ENCODE measurements at regions not wholly inside any gene's neighbourhood (a gene's known extent, or its start where the extent isn't known, plus 50 kb on each side); places are given as distances from the start of the nearest gene placed in this dataset.
A peak's percentile ranks its signal among the peaks of the same experiment; 100 is the strongest.

GRCh38 chr5:38707352-38708210 lies 138.2 kb upstream of the OSMR start:
- no peaks in the 10 kb centered on the region for H3K9me3 ChIP-seq (replicated peaks)
- no peak overlapping the region for H3K4me3 ChIP-seq
- no peak for DNase-seq (ENCODE audit: low read depth in 1 of 2, low spot score in 2 of 2)
- no peak overlapping the region for H3K27ac ChIP-seq
- H3K4me1 ChIP-seq (replicated peaks): no peaks in the 10 kb centered on the region
- H3K27me3 ChIP-seq (replicated peaks): no peaks in the 10 kb centered on the region
- no peaks in the 10 kb centered on the region for H3K36me3 ChIP-seq

- Histone ChIP-seq H3K36me3 (no peaks in the 10 kb centered on the region), H3K27me3 (replicated peaks) (no peaks in the 10 kb centered on the region), H3K9me3 (replicated peaks) (no peaks in the 10 kb centered on the region), H3K27ac (no peak overlapping the region), H3K4me3 (no peak overlapping the region), H3K4me1 (replicated peaks) (no peaks in the 10 kb centered on the region)
- no peak for DNase-seq (ENCODE audit: low read depth in 1 of 2, low spot score in 2 of 2)
Observed at GRCh38 chr5:38709678-38710306, 136.0 kb upstream of the OSMR start.

GRCh38 chr5:38710627-38711026 lies 135.2 kb upstream of the OSMR start:
- Histone ChIP-seq H3K27ac (no peak overlapping the region), H3K36me3 (no peaks in the 10 kb centered on the region), H3K27me3 (replicated peaks) (no peaks in the 10 kb centered on the region), H3K4me1 (replicated peaks) (no peaks in the 10 kb centered on the region), H3K4me3 (no peak overlapping the region), H3K9me3 (replicated peaks) (no peaks in the 10 kb centered on the region)
- no peak for DNase-seq (ENCODE audit: low read depth in 1 of 2, low spot score in 2 of 2)

- DNase-seq (ENCODE audit: low read depth in 1 of 2, low spot score in 2 of 2): no peak
- Histone ChIP-seq H3K36me3 (no peaks in the 10 kb centered on the region), H3K4me1 (replicated peaks) (no peaks in the 10 kb centered on the region), H3K9me3 (replicated peaks) (no peaks in the 10 kb centered on the region), H3K27ac (no peak overlapping the region), H3K27me3 (replicated peaks) (no peaks in the 10 kb centered on the region), H3K4me3 (no peak overlapping the region)
Observed at GRCh38 chr5:38712391-38712790, 133.4 kb upstream of the OSMR start.

GRCh38 chr5:38714240-38714639 lies 131.6 kb upstream of the OSMR start:
- Histone ChIP-seq H3K4me1 (replicated peaks) (peaks cover 2% of the 10 kb centered on the region), H3K36me3 (no peaks in the 10 kb centered on the region), H3K4me3 (no peak overlapping the region), H3K27me3 (replicated peaks) (no peaks in the 10 kb centered on the region), H3K9me3 (replicated peaks) (no peaks in the 10 kb centered on the region), H3K27ac (no peak overlapping the region)
- no peak for DNase-seq (ENCODE audit: low read depth in 1 of 2, low spot score in 2 of 2)

GRCh38 chr5:38714703-38715355 lies 131.0 kb upstream of the OSMR start:
- no peaks in the 10 kb centered on the region for H3K36me3 ChIP-seq
- peaks cover 8% of the 10 kb centered on the region for H3K4me1 ChIP-seq (replicated peaks)
- no peak overlapping the region for H3K4me3 ChIP-seq
- H3K27me3 ChIP-seq (replicated peaks): no peaks in the 10 kb centered on the region
- DNase-seq (ENCODE audit: low read depth in 1 of 2, low spot score in 2 of 2): no peak
- H3K27ac ChIP-seq: no peak overlapping the region
- no peaks in the 10 kb centered on the region for H3K9me3 ChIP-seq (replicated peaks)

GRCh38 chr5:38715696-38716095 lies 130.1 kb upstream of the OSMR start:
- Histone ChIP-seq H3K36me3 (no peaks in the 10 kb centered on the region), H3K9me3 (replicated peaks) (no peaks in the 10 kb centered on the region), H3K27me3 (replicated peaks) (no peaks in the 10 kb centered on the region), H3K4me1 (replicated peaks) (peaks cover 17% of the 10 kb centered on the region), H3K27ac (no peak overlapping the region), H3K4me3 (no peak overlapping the region)
- no peak for DNase-seq (ENCODE audit: low read depth in 1 of 2, low spot score in 2 of 2)

GRCh38 chr5:38716516-38716915 lies 129.3 kb upstream of the OSMR start:
- Histone ChIP-seq H3K27ac (no peak overlapping the region), H3K4me3 (no peak overlapping the region), H3K36me3 (no peaks in the 10 kb centered on the region), H3K4me1 (replicated peaks) (peaks cover 17% of the 10 kb centered on the region), H3K27me3 (replicated peaks) (no peaks in the 10 kb centered on the region), H3K9me3 (replicated peaks) (no peaks in the 10 kb centered on the region)
- DNase-seq (ENCODE audit: low read depth in 1 of 2, low spot score in 2 of 2): no peak

- Histone ChIP-seq H3K4me1 (replicated peaks) (peaks cover 26% of the 10 kb centered on the region), H3K4me3 (no peak overlapping the region), H3K9me3 (replicated peaks) (no peaks in the 10 kb centered on the region), H3K27me3 (replicated peaks) (no peaks in the 10 kb centered on the region), H3K36me3 (no peaks in the 10 kb centered on the region), H3K27ac (peak overlapping the region; percentile 80)
- no peak for DNase-seq (ENCODE audit: low read depth in 1 of 2, low spot score in 2 of 2)
Observed at GRCh38 chr5:38718771-38719391, 126.9 kb upstream of the OSMR start.

- H3K9me3 ChIP-seq (replicated peaks): no peaks in the 10 kb centered on the region
- H3K4me1 ChIP-seq (replicated peaks): peaks cover 31% of the 10 kb centered on the region
- no peak overlapping the region for H3K4me3 ChIP-seq
- no peaks in the 10 kb centered on the region for H3K36me3 ChIP-seq
- no peak for DNase-seq (ENCODE audit: low read depth in 1 of 2, low spot score in 2 of 2)
- H3K27me3 ChIP-seq (replicated peaks): no peaks in the 10 kb centered on the region
- peak overlapping the region; percentile 80 for H3K27ac ChIP-seq
Observed at GRCh38 chr5:38719403-38719802, 126.4 kb upstream of the OSMR start.

- peak; percentile 54 to 77 for DNase-seq (ENCODE audit: low read depth in 1 of 2, low spot score in 2 of 2)
- H3K4me1 ChIP-seq (replicated peaks): peaks cover 36% of the 10 kb centered on the region
- H3K9me3 ChIP-seq (replicated peaks): no peaks in the 10 kb centered on the region
- no peaks in the 10 kb centered on the region for H3K27me3 ChIP-seq (replicated peaks)
- H3K4me3 ChIP-seq: no peak overlapping the region
- H3K27ac ChIP-seq: peak overlapping the region; percentile 80
- H3K36me3 ChIP-seq: no peaks in the 10 kb centered on the region
Observed at GRCh38 chr5:38719916-38720315, 125.9 kb upstream of the OSMR start.

GRCh38 chr5:38720554-38721361 lies 125.1 kb upstream of the OSMR start:
- peak overlapping the region; percentile 80 for H3K27ac ChIP-seq
- H3K36me3 ChIP-seq: no peaks in the 10 kb centered on the region
- no peak for DNase-seq (ENCODE audit: low read depth in 1 of 2, low spot score in 2 of 2)
- H3K27me3 ChIP-seq (replicated peaks): no peaks in the 10 kb centered on the region
- peaks cover 37% of the 10 kb centered on the region for H3K4me1 ChIP-seq (replicated peaks)
- H3K4me3 ChIP-seq: no peak overlapping the region
- no peaks in the 10 kb centered on the region for H3K9me3 ChIP-seq (replicated peaks)

GRCh38 chr5:38722918-38723317 lies 122.9 kb upstream of the OSMR start:
- Histone ChIP-seq H3K27me3 (replicated peaks) (no peaks in the 10 kb centered on the region), H3K4me3 (no peak overlapping the region), H3K36me3 (no peaks in the 10 kb centered on the region), H3K27ac (no peak overlapping the region), H3K9me3 (replicated peaks) (no peaks in the 10 kb centered on the region), H3K4me1 (replicated peaks) (peaks cover 40% of the 10 kb centered on the region)
- no peak for DNase-seq (ENCODE audit: low read depth in 1 of 2, low spot score in 2 of 2)

Data from SJSA1 (cell line).